ENCODE measurements at regions not wholly inside any gene's neighbourhood (a gene's known extent, or its start where the extent isn't known, plus 50 kb on each side); places are given as distances from the start of the nearest gene placed in this dataset.
"Not testable (repeated sequence)": the region's sequence is repeated elsewhere in the genome, so short reads cannot be mapped to it uniquely, and the experiment has no call there.

DNA sequence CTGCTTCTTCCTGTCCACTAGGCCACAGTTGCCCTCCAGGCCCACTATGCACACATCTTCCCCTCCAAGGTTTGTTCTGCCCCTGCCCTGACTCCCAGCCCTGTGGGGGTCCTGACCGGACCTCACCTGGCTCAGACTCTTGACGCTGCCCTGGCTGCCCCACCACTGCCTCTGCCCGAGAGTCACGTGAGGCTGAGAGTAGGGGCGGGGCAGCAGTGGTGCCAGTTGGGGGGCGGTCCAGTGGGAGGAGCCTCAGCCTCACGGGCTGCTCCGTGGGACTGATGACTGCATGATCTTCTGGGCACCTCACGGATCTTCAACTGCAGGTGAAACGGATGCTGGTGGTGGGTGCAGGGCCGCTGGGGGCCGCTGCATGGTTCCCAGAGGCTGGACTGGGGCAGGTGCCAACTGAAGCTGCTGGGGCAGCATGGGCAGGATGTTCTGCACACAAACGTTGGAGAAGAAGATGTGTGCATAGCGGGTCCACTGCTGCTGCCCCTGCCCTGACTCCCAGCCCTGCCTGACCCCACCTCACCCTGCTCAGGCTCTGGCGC lies 77.6 kb downstream of the HHIPL2 start:
- not testable (repeated sequence) for DNase-seq (ENCODE audit: low spot score)

- DNase-seq (ENCODE audit: low spot score), result no peak
Observed at GRCh38 chr1:222466150-222466865, 81.6 kb downstream of the HHIPL2 start.

GRCh38 chr1:222465211-222466041 lies 82.5 kb downstream of the HHIPL2 start:
- peak; percentile 76 for DNase-seq (ENCODE audit: low spot score)

GRCh38 chr1:222464841-222465210 lies 83.1 kb downstream of the HHIPL2 start:
- DNase-seq (ENCODE audit: low spot score), result peak; percentile 49

- no peak for DNase-seq (ENCODE audit: low spot score)
Observed at GRCh38 chr1:222463059-222463730, 84.7 kb downstream of the HHIPL2 start.

GRCh38 chr1:222462601-222463000 lies 85.3 kb downstream of the HHIPL2 start:
- no peak for DNase-seq (ENCODE audit: low spot score)

DNA sequence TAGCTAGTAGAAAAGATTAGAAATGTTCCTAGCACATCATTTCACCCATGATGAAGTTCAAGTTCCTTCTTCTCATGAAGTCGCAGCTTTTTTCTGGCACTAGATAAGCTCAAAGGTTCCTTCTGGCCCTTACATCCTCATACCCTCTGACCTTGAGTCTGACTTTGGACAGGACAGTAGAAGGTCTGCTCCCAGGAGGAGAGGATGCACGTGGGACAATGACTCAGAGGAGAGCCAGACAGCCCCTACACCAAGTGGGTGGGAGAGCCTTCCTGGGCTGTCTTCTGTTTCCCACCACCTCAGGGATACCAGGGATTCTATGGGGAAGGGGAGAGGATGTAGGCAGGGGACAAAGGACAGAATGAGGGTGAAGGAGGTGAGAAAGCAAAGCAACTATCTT lies 86.0 kb downstream of the HHIPL2 start:
- no peak for DNase-seq (ENCODE audit: low spot score)

- DNase-seq (ENCODE audit: low spot score), result no peak
Observed at GRCh38 chr1:222459652-222460051, 88.3 kb downstream of the HHIPL2 start.

- DNase-seq (ENCODE audit: low spot score), result no peak
Observed at GRCh38 chr1:222457513-222457912, 90.4 kb downstream of the HHIPL2 start.

DNA sequence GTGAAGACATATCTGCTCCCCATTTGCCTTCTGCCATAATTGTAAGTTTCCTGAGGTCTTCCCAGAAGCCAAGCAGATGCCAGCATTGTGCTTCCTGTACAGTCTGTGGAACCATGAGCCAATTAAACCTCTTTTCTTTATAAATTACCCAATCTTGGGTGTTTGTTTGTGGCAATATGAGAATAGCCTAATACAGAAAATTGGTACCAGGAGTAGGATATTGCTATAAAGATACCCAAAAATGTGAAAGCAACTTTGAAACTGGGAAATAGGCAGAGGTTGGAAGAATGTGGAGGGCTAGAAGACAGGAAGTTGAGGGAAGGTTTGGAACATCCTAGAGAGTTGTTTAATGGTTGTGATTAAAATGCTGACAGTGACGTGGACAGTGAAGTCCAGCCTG lies 90.8 kb downstream of the HHIPL2 start:
- DNase-seq (ENCODE audit: low spot score), result no peak

GRCh38 chr1:222455188-222455879 lies 92.6 kb downstream of the HHIPL2 start:
- DNase-seq (ENCODE audit: low spot score), result peak; percentile 62

- no peak for DNase-seq (ENCODE audit: low spot score)
Observed at GRCh38 chr1:222454782-222455181, 93.1 kb downstream of the HHIPL2 start.

GRCh38 chr1:222454186-222454585 lies 93.7 kb downstream of the HHIPL2 start:
- no peak for DNase-seq (ENCODE audit: low spot score)

- DNase-seq (ENCODE audit: low spot score), result no peak
Observed at GRCh38 chr1:222452031-222452430, 95.9 kb downstream of the HHIPL2 start.

DNA sequence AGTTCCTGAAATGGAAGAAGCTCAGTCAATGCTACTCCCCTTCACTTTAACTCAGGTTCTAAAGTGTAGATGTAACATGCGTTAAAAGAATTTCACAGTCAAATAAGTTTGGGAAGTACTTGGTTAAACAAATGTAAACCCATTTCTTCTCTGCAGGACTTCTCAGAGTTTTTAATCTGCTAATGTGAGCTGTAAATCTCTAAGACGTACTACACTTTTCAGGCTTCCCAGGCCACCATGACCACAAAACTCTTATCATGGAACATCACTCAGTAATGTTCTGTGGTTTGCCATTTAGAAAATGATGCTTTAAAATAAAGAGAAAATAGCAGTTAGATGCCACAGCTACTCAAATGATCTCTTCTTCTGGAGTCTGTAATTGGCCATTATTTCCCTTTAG lies 104.3 kb downstream of the HHIPL2 start:
- no peak for DNase-seq (ENCODE audit: low spot score)

DNA sequence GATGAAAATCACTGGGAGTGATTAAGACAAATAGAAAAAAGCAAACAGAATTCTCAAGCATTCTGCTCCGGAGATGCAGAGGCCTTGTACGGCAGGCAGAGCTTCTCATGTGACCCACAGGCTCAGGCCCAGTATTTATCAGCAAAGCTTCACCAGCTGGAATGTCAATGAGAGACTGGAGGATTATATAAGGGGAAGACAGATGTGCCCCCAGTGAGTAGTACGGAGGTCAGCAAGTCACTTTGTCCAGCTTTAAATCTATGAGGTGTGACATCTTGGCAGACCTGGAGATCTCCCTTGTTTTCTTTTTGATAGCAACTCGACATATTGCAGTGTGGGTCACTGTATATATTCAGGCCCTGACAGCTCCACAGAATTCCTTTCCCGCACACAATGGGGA lies 106.8 kb downstream of the HHIPL2 start:
- DNase-seq (ENCODE audit: low spot score), result no peak

GRCh38 chr1:222424826-222425225 lies 123.1 kb downstream of the HHIPL2 start:
- DNase-seq (ENCODE audit: low spot score), result no peak

DNA sequence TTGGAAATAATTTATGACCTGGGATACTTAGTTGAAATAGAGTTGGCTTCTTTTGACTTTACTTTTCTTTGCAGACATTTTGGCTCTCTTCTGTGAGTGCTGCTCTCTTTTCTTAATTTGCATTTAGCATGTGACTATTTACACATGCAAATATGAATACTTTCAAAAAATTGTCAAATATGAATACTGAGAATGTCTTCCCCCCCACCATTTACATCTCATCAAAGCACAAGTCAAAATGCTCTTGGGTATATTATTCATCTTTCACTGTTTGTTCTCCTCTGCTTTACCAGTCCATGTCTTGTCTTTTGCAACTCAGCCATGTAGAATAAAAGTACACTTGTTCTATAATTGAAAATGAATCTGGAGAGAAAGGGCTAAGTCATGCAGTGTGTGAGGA lies 126.5 kb downstream of the HHIPL2 start:
- DNase-seq (ENCODE audit: low spot score), result no peak

GRCh38 chr1:222420633-222421032 lies 127.3 kb downstream of the HHIPL2 start:
- DNase-seq (ENCODE audit: low spot score), result no peak

GRCh38 chr1:222418654-222419053 lies 129.2 kb downstream of the HHIPL2 start:
- no peak for DNase-seq (ENCODE audit: low spot score)

GRCh38 chr1:222417264-222417663 lies 130.6 kb downstream of the HHIPL2 start:
- no peak for DNase-seq (ENCODE audit: low spot score)

Measured in hematopoietic multipotent progenitor cell treated with erythropoietin and hydrocortisone succinate and interleukin-3 and kit ligand, for 17 days (in vitro differentiated cells).